NCI-H1930 (cell line): ENCODE measurements at regions not wholly inside any gene's neighbourhood (a gene's known extent, or its start where the extent isn't known, plus 50 kb on each side); places are given as distances from the start of the nearest gene placed in this dataset.
"Not testable (repeated sequence)": the region's sequence is repeated elsewhere in the genome, so short reads cannot be mapped to it uniquely, and the experiment has no call there.

Experiments used
- DNase-seq, 2 experiments: peaks; one replicate each; lab custom pipeline; 2025; lab: John Stamatoyannopoulos, UW

DNA sequence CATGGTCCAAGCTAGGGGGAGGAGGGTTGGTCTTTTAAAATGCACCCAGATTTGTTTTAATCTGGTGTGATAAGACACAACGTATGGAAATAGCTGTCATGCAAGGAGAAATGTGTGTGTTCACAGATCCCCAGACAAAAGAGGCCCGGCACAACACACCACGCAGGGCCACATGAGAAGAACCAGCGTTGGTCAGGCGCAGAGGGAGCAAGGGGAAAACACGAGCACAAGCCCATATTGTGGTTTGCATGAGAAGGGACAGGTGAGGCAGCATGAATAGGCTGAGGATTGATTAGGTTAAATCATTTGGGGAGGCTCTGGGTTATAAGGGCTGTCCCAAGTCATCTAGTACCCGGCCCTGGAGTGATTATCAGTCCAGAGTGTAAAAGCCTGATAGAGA lies 272.5 kb upstream of the NCKAP5 start:
- no peak for DNase-seq

DNA sequence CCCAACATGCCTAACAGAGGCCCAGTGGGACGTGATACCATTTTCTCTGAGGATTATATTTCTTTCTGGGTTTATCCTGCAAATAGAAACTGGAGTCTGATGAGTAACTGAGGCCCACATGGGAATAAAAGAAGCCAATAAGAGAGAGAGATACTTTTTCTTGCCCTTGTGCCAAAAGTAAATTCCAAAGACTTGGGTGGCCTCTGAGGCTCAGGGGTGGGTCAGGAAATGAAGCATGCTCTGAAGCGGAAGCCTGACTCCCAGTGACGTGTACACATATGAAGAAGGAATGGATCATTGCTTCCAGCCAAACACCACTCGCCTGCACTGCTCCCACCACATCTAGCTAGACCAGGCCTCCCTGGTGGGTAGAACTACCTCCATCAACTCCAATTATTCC lies 273.6 kb upstream of the NCKAP5 start:
- DNase-seq: no peak

DNA sequence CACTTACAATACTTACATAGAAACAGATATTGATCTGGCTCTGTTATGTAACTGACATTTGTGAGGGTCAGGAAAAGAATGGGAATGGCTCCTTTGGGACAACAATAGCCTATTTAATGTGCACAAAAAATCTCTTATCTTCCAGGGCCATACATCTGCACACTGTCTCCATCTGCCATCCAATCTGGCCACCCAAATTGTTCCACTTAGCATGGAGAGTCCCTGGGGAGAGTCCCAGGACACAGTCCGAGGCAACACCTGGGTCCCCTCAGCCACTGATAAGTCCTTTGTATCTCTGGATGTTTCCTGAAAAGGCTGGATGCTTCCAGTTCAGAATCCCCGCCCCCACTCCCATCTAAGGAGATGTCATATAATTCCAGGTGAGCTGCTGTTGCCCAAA lies 274.2 kb upstream of the NCKAP5 start:
- DNase-seq: no peak

DNA sequence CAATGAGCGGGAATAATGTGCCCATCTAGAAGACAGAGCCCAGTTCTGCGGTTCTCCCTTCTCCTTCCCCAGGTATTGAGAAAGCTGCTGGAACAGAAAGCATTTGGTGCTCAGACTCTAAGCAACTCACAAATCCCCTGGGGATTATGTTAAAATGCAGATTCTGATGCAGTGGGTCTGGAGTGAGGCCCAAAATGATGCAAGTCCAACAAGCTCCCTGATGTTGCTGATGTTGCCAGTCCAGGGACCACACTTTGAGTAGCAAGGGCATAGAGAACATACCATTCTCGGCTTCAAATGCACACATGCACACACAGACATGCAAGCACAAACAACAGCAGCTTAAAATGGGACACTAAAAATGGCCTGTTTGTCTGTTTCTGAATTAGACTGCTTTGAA lies 274.8 kb upstream of the NCKAP5 start:
- DNase-seq: no peak

DNA sequence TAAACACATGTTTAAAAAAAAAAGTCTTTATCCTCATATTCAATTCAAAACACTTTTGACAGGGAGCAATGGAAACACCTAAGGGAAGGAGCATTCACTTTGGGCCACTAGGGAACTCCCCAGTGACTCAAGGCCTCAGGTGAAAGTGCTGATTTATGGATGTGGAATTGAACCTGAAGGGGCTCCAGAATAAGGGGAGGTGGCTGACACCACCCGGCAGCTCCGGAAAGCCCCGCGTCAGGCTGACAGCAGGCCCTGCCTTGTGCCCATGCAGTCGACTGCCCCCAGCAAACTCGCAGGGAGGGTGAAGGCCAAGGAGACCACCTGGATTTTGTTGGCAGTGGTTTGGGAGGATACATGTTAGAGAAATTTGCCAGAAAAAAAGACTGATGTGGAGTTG lies 275.3 kb upstream of the NCKAP5 start:
- no peak for DNase-seq

DNA sequence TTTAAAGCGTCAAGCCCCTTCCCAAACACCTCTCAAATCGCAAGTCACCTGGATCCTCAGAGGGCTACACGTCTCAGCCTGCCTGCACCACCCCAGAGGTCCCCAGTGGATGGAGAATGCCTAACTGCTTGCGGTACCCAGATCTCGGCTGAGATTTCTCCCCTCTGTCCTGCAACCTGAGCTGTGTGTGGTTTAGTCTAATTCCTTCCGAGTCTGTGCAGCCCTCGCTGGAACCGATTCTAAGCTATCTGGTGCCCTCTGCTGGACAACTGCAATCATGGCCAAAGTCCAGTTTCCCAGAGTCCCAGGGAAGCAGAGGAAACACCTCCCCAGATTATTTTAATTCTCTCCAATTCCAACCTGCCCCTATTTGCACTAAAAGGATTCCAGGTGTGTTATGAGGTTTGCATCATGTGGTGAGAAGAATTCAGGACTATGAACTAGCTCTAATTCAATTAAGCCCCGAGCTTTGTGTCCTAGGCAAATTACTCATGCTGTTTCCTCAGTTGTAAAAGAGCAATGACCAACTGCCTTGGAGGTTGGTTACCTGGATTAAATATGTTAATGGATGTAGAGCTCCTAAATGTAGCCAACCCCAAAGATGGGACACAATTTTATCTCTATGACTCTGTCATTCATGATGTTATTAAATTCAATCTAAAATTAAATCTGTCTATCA lies 276.1 kb upstream of the NCKAP5 start:
- peak in 1 of 2 experiments; percentile 52 for DNase-seq

DNA sequence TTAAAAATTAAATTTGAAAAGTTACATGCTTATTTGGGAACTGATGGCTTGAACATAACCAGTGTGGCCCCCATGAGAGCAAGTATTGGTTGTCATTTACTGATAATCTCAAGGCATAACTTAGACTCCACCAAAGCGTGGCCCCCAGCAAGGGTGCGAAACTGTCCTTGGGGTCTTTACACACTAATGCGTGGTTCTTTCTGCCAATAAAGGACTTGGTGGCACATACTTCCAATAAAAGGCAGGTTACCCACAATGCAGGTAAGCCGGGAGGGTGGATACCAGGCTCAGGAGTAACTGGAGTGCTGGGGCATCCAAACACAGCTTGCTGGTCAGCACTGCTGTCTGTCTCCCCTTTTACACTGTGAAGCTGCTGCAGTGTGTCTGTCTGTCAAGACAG lies 278.2 kb upstream of the NCKAP5 start:
- DNase-seq: no peak

DNA sequence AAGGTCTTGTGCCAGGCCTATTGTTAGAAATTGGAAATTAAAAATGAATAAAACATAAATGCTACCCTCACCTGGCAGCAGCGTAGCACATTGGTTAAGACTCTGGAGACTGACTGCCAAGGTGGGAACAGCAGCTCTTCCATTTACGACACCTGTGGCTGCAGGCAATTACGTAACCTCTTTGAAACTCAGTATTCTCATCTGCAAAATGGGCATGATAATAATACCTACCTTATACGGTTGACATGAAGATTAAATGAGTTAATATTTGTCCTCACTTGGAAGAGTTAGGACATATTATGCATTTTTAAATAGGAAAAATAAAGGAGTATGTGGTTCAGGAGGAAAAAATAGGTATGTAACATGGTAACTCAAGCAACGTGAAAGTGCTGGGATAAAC lies 279.3 kb upstream of the NCKAP5 start:
- DNase-seq: no peak

DNA sequence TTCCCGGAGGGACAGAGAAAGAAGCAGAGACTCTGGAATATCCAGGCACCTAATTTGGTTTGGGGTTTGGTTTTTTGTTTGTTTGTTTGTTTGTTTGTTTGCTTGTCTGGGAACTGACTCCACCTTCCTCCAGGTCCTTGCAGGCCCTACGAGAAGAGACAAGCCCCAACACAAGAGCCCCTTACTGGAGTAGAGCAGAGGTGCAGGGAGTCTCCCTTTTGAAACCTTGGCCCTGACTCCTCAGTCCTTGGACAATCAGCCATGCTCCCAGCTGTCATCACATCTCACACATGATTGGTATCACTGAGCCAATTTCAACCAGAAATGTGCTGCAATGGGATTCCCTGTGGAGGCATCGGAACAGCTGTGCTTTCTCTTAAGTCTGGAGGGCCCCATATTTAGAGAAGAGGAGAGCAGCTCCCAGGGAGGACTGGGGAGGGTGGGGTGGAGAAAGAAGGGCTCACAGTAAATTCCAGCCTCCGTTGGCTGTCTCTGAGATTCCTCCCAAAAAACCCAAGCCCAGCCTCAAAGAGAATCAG lies 279.9 kb upstream of the NCKAP5 start:
- DNase-seq: no peak

DNA sequence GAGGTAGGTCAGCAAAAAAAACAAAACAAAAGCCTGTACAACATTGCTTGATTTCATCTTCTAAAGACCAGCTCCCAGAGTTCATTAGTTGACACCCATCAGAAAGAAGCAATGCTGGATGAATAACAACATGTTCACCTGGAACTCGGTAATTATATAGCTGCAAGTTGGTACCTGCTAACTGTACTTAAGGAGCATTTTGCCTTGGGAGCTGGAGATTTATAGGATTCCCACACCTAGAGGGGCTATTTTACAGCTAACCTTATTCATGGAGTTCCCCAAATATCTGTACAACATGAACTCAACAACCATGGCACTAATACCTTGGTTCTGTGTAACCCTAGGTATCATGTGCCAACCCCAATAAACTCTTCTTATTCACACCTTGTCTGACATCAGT lies 281.1 kb upstream of the NCKAP5 start:
- no peak for DNase-seq

DNA sequence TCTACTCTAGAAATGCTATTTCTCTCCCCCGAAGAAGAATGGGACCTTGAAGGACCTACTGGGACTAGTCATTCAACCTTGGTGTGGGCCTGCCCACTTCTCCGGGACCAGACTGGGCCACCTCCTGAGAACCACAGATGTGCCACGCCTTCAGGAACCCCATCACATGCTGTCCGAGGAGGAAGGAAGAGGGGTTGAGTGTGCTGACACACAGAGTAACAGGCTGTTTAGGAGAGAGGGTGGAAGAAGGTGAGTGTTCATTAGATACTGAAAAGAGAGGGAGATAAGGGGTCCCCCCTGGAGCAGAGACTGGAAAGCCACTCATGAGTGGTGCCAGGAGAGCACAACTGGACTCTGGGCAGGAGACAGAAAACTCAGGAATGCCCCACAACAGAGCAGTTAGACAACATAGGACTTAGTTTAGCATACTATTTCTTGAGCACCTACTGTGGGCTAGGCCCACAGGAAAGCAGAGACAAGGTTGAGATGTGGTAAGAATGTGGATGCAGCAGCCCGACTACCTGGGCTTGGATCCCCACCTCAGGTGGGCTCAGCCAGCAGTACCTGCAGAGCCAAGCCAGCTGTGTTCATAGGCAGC lies 286.4 kb upstream of the NCKAP5 start:
- DNase-seq: no peak

DNA sequence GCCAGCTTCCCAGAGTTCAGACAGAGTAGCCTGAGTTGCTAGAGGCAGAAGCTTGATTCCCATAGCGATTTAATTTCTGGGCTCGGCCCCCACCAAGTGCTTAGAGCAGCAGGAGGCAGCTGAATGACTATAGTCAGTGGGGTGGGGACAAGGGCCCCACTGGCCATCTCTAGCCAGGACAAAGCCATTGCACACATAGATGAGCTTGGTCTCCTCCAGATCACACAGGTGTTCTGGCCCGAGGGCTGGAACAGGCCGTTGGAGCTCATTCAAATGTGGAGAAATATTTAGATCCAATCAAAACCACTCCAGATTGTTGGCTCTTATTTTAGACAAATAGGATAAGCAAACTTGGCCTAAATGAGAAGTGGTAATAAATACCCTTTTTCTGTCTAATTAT lies 287.3 kb upstream of the NCKAP5 start:
- no peak for DNase-seq

DNA sequence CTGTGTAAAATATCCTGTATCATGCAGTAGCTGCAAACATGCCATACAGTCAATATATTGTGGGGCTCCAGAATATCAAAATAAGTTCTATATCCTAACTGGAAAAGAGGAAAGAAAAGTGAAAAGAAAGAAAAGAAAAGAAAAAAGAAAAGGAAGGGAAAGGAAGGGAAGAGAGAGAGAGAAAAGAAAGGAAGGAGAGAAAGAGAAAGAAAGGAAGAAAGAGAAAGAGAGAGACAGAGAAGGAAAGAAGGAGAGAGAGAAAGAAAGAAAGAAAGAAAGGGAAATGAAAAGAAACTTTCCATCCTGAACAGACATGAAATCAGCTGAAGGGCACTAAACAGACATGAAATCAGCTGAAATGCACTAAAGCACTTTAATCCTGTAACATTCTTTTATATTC lies 288.4 kb upstream of the NCKAP5 start:
- DNase-seq: no peak

DNA sequence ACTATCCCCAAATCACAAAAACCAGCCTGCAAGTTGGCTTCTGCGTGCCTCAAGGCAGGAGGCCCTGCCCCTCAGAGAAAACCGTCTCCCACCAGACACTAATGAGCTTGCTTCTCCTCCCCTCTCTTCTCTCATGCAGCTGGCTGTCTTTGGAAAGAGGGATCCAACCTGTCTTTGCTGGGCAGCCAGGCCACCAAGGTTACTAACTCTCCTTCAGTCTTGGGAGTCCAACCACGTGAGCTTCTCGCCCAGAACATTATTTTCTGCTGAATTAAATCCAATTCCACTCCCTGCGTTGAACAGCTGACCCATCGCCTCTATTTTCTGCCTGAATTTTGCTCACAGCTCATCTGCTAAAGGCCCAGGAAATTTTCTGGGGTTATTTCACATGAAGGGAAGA lies 291.3 kb upstream of the NCKAP5 start:
- no peak for DNase-seq

DNA sequence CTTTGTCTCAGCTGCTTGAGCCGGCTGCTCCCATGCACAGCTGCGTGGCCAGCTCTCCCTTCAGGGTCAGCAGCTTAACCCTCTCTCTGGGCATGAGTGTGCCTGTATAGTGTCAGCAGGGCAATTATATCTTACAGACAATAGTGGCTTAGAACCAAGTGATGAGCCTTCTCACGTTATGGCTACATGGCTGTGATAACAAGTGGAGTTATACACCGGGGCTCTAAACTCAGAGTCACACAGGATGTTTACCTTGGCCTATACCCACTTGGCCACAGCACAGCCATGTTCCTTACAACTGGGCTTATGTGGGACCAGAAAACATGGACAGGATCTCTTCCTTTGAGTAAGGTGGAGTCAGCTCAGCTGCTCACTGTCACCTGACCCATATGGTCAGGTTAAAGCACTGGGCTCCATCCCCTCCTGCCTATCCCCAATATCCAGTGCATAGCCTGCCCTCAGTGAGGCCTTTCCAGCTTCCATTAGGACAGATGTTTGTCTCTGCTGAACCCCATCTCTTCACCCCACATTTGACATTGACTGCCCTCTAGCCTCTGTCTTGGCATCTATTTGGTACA lies 294.2 kb upstream of the NCKAP5 start:
- DNase-seq: no peak

DNA sequence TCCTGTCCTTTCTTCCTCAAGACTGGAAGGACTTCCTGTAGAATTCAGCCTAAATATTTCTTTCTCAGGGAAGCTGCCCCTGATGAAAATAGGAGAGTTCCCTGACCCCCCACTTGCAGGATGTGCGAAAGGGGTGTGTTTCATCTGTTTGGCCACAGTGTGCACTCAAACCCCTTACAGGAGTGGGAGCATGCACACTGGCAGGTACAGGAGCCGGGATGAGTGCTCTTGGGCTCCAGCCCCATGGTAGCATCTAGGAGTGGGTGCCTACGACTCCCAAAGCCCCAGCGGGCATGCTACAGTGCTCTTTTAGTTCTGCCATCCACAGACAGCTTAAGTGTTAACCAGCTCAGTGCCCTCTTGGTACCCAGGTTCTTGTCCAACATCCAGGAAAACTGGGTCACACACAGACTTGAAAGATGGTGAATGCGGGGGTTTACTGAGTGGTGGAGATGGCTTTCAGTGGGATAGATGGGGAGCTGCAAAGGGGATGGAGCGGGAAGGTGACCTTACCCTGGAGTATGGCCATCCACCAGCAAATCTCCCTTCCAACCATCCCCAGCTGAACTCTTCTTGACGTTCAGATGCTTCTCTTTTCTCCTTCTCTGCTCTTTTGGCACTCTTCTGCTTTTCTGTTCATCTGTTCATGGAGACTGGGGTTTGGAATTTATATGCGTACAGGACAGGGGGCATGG lies 295.0 kb upstream of the NCKAP5 start:
- DNase-seq: no peak

DNA sequence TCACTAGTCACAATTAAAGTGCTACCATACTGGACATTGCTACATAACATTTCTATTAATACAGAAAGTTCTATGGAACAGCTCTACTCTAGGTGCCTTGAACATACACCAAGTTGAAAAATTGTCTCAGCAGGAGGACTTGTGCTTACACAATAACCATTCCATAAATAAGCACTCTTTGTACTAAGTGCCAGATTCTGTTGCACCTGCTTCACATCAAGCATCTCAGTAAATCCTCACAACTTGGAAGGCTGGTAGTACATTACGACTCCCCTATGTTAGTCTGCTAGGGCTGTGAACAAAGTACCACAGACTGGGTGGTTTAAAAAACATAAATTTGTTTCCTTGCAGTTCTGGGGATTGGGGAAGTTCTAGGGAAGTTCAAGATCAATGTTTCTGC lies 296.9 kb upstream of the NCKAP5 start:
- no peak for DNase-seq

DNA sequence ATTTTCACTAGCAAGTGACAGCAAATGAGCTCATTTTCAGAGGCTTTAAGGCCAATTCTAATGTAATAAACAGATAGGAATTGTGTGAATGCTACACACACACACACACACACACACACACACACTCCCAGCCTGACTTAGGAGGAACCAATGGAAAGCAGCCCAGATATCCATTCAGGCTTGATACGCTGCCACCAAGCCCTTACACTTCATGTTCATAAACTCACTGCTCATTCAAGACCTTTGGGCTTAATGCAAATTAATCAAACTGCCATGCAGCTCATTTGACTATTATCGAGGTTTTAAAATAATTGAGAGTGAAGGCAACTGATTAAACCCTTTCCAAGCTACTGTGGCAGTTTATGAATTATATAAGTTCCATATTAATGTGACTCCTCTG lies 298.9 kb upstream of the NCKAP5 start:
- DNase-seq: no peak

DNA sequence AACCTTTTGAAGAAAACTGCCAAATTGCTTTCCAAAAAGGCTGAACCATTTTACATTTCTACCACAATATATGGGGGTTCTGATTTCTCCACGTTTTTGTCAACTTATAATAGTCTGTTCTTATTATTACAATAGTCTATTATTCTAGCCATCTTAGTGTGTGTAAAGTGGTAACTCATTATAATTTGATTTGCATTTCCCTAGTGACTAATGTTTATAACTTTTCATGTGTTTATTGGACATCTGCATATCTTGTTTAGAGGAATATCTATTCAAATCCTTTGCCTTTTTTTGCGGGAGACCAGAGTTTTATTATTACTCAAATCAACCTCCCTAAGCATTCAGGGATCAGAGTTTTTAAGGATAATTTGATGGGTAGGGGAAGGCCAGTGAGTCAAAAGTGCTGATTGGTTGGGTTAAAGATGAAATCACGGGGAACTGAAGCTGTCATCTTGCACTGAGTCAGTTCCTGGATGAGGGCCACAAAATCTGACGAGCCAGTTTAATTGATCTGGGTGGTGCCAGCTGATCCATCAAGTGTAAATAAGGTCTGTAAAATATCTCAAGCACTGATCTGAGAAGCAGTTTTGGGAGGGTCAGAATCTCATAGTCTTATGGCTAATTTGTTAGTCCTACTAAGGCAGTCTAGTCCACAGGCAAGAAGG lies 303.4 kb upstream of the NCKAP5 start:
- no peak for DNase-seq

DNA sequence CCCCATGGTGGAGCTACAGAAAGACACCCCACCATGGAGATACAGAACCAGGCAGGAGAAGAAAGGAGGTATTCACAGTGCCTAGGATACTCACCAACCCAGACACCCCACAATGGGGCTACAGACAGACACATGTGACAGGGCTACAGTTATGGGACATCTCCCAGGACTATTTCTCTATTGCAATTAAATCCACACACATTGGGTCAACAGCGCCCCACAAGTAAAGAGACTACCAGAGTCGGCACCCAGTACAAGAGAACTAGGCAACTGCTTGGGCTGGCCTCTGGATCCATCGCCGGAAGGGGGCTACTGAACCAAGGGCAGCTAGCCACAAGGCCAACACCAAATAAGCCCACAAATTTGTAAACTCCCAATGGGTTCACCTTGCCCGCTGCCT lies 310.1 kb upstream of the NCKAP5 start:
- no peak for DNase-seq

DNA sequence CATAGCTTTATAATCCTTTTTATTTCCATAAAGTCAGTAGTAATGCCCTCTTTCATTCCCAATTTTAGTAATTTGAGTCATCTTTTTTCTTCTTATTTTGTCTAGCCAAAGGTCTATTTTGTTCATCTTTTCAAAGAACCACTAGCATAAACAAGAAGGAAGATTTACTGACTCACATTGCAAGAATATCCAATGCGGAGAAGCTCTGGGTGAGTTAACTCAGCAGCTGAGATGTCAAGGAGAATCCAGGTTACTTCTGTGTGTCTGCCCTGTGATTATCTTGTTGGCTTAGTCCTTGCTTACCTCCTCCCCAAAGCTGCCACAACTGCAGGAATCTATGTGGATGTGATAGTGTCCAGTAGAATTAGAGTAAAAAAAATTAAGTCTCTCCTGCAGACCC lies 311.4 kb upstream of the NCKAP5 start:
- DNase-seq: no peak

DNA sequence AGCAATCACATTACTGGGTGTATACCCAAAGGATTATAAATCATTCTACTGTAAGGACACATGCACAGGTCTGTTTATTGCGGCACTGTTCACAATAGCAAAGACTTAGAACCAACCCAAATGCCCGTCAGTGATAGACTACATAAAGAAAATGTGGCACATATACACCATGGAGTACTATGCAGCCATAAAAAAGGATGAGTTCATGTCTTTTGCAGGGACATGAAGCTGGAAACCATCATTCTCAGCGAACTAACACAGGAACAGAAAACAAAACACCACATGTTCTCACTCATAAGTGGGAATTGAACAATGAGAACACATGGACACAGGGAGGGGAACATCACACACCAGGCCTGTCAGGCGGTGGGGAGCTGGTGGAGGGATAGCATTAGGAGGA lies 313.9 kb upstream of the NCKAP5 start:
- DNase-seq: not testable (repeated sequence)
